ENCODE measurements at regions not wholly inside any gene's neighbourhood (a gene's known extent, or its start where the extent isn't known, plus 50 kb on each side); places are given as distances from the start of the nearest gene placed in this dataset.
"Not testable (repeated sequence)": the region's sequence is repeated elsewhere in the genome, so short reads cannot be mapped to it uniquely, and the experiment has no call there.

GRCh38 chr2:111665551-111666116, 218.4 kb downstream of the ANAPC1 start:
- Histone ChIP-seq H3K79me2 (ENCODE audit: control insufficient read depth, insufficient read depth, low read length, unreplicated experiment) (no peaks in the 10 kb centered on the region), H3K27me3 (ENCODE audit: insufficient read depth, low read length) (no peaks in the 10 kb centered on the region), H3K36me3 (ENCODE audit: insufficient read depth, low read length) (no peaks in the 10 kb centered on the region), H3K27ac (ENCODE audit: low read depth, low read length) (no peak overlapping the region), H3K4me1 (ENCODE audit: control insufficient read depth, insufficient read depth, low read length, unreplicated experiment) (peaks cover 24% of the 10 kb centered on the region), H3K4me3 (ENCODE audit: low read depth, low read length) (no peak overlapping the region), H2AFZ (ENCODE audit: low read length, unreplicated experiment) (no peak overlapping the region)

- Histone ChIP-seq H3K4me1 (ENCODE audit: control insufficient read depth, insufficient read depth, low read length, unreplicated experiment) (peaks cover 24% of the 10 kb centered on the region), H3K27ac (ENCODE audit: low read depth, low read length) (no peak overlapping the region), H3K27me3 (ENCODE audit: insufficient read depth, low read length) (no peaks in the 10 kb centered on the region), H2AFZ (ENCODE audit: low read length, unreplicated experiment) (no peak overlapping the region), H3K36me3 (ENCODE audit: insufficient read depth, low read length) (no peaks in the 10 kb centered on the region), H3K4me3 (ENCODE audit: low read depth, low read length) (no peak overlapping the region), H3K79me2 (ENCODE audit: control insufficient read depth, insufficient read depth, low read length, unreplicated experiment) (no peaks in the 10 kb centered on the region)
These were observed 217.8 kb downstream of the ANAPC1 start for GRCh38 chr2:111666160-111666559.

- no peaks in the 10 kb centered on the region for H3K27me3 ChIP-seq (ENCODE audit: insufficient read depth, low read length)
- peak overlapping the region; percentile 20 for H2AFZ ChIP-seq (ENCODE audit: low read length, unreplicated experiment)
- peak overlapping the region; percentile 20; the same call in 1 of the 2 replicates for H3K27ac ChIP-seq (ENCODE audit: low read depth, low read length)
- H3K79me2 ChIP-seq (ENCODE audit: control insufficient read depth, insufficient read depth, low read length, unreplicated experiment), result no peaks in the 10 kb centered on the region
- peaks cover 19% of the 10 kb centered on the region for H3K4me1 ChIP-seq (ENCODE audit: control insufficient read depth, insufficient read depth, low read length, unreplicated experiment)
- no peak overlapping the region for H3K4me3 ChIP-seq (ENCODE audit: low read depth, low read length)
- H3K36me3 ChIP-seq (ENCODE audit: insufficient read depth, low read length), result no peaks in the 10 kb centered on the region
These were observed 217.0 kb downstream of the ANAPC1 start for GRCh38 chr2:111667001-111667400.

- H2AFZ ChIP-seq (ENCODE audit: low read length, unreplicated experiment), result peak overlapping the region; percentile 20
- H3K79me2 ChIP-seq (ENCODE audit: control insufficient read depth, insufficient read depth, low read length, unreplicated experiment), result no peaks in the 10 kb centered on the region
- no peaks in the 10 kb centered on the region for H3K36me3 ChIP-seq (ENCODE audit: insufficient read depth, low read length)
- no peaks in the 10 kb centered on the region for H3K27me3 ChIP-seq (ENCODE audit: insufficient read depth, low read length)
- peak overlapping the region; percentile 20; the same call in 1 of the 2 replicates for H3K27ac ChIP-seq (ENCODE audit: low read depth, low read length)
- no peak overlapping the region for H3K4me3 ChIP-seq (ENCODE audit: low read depth, low read length)
- peaks cover 12% of the 10 kb centered on the region for H3K4me1 ChIP-seq (ENCODE audit: control insufficient read depth, insufficient read depth, low read length, unreplicated experiment)
These were observed 216.3 kb downstream of the ANAPC1 start for GRCh38 chr2:111667542-111668273.

GRCh38 chr2:111668274-111668616, 215.7 kb downstream of the ANAPC1 start:
- H2AFZ ChIP-seq (ENCODE audit: low read length, unreplicated experiment), result no peak overlapping the region
- peaks cover 7% of the 10 kb centered on the region for H3K4me1 ChIP-seq (ENCODE audit: control insufficient read depth, insufficient read depth, low read length, unreplicated experiment)
- H3K4me3 ChIP-seq (ENCODE audit: low read depth, low read length), result no peak overlapping the region
- no peaks in the 10 kb centered on the region for H3K36me3 ChIP-seq (ENCODE audit: insufficient read depth, low read length)
- no peaks in the 10 kb centered on the region for H3K79me2 ChIP-seq (ENCODE audit: control insufficient read depth, insufficient read depth, low read length, unreplicated experiment)
- H3K27me3 ChIP-seq (ENCODE audit: insufficient read depth, low read length), result no peaks in the 10 kb centered on the region
- H3K27ac ChIP-seq (ENCODE audit: low read depth, low read length), result no peak overlapping the region

GRCh38 chr2:111668741-111669140, 215.3 kb downstream of the ANAPC1 start:
- Histone ChIP-seq H3K4me1 (ENCODE audit: control insufficient read depth, insufficient read depth, low read length, unreplicated experiment) (peaks cover 4% of the 10 kb centered on the region), H3K27me3 (ENCODE audit: insufficient read depth, low read length) (no peaks in the 10 kb centered on the region), H3K36me3 (ENCODE audit: insufficient read depth, low read length) (no peaks in the 10 kb centered on the region), H3K27ac (ENCODE audit: low read depth, low read length) (no peak overlapping the region), H2AFZ (ENCODE audit: low read length, unreplicated experiment) (no peak overlapping the region), H3K4me3 (ENCODE audit: low read depth, low read length) (no peak overlapping the region), H3K79me2 (ENCODE audit: control insufficient read depth, insufficient read depth, low read length, unreplicated experiment) (no peaks in the 10 kb centered on the region)

- H3K79me2 ChIP-seq (ENCODE audit: control insufficient read depth, insufficient read depth, low read length, unreplicated experiment), result no peaks in the 10 kb centered on the region
- H3K4me3 ChIP-seq (ENCODE audit: low read depth, low read length), result no peak overlapping the region
- H3K27me3 ChIP-seq (ENCODE audit: insufficient read depth, low read length), result no peaks in the 10 kb centered on the region
- peaks cover 4% of the 10 kb centered on the region for H3K4me1 ChIP-seq (ENCODE audit: control insufficient read depth, insufficient read depth, low read length, unreplicated experiment)
- H3K27ac ChIP-seq (ENCODE audit: low read depth, low read length), result no peak overlapping the region
- no peaks in the 10 kb centered on the region for H3K36me3 ChIP-seq (ENCODE audit: insufficient read depth, low read length)
- H2AFZ ChIP-seq (ENCODE audit: low read length, unreplicated experiment), result no peak overlapping the region
These were observed 213.9 kb downstream of the ANAPC1 start for GRCh38 chr2:111669928-111670695.

GRCh38 chr2:111670776-111671175, 213.2 kb downstream of the ANAPC1 start:
- H3K79me2 ChIP-seq (ENCODE audit: control insufficient read depth, insufficient read depth, low read length, unreplicated experiment), result no peaks in the 10 kb centered on the region
- H2AFZ ChIP-seq (ENCODE audit: low read length, unreplicated experiment), result no peak overlapping the region
- H3K4me1 ChIP-seq (ENCODE audit: control insufficient read depth, insufficient read depth, low read length, unreplicated experiment), result peaks cover 4% of the 10 kb centered on the region
- H3K36me3 ChIP-seq (ENCODE audit: insufficient read depth, low read length), result no peaks in the 10 kb centered on the region
- no peak overlapping the region for H3K4me3 ChIP-seq (ENCODE audit: low read depth, low read length)
- no peak overlapping the region for H3K27ac ChIP-seq (ENCODE audit: low read depth, low read length)
- no peaks in the 10 kb centered on the region for H3K27me3 ChIP-seq (ENCODE audit: insufficient read depth, low read length)

- Histone ChIP-seq H3K36me3 (ENCODE audit: insufficient read depth, low read length) (no peaks in the 10 kb centered on the region), H3K4me3 (ENCODE audit: low read depth, low read length) (no peak overlapping the region), H3K4me1 (ENCODE audit: control insufficient read depth, insufficient read depth, low read length, unreplicated experiment) (peaks cover 4% of the 10 kb centered on the region), H3K27me3 (ENCODE audit: insufficient read depth, low read length) (no peaks in the 10 kb centered on the region), H2AFZ (ENCODE audit: low read length, unreplicated experiment) (no peak overlapping the region), H3K27ac (ENCODE audit: low read depth, low read length) (no peak overlapping the region), H3K79me2 (ENCODE audit: control insufficient read depth, insufficient read depth, low read length, unreplicated experiment) (no peaks in the 10 kb centered on the region)
These were observed 212.4 kb downstream of the ANAPC1 start for GRCh38 chr2:111671426-111672150.

GRCh38 chr2:111672641-111673040, 211.4 kb downstream of the ANAPC1 start:
- not testable (repeated sequence) for H3K79me2 ChIP-seq (ENCODE audit: control insufficient read depth, insufficient read depth, low read length, unreplicated experiment); H3K27ac ChIP-seq (ENCODE audit: low read depth, low read length); H3K4me3 ChIP-seq (ENCODE audit: low read depth, low read length); H3K27me3 ChIP-seq (ENCODE audit: insufficient read depth, low read length); H2AFZ ChIP-seq (ENCODE audit: low read length, unreplicated experiment); H3K4me1 ChIP-seq (ENCODE audit: control insufficient read depth, insufficient read depth, low read length, unreplicated experiment); H3K36me3 ChIP-seq (ENCODE audit: insufficient read depth, low read length)
